ENCODE measurements at regions not wholly inside any gene's neighbourhood (a gene's known extent, or its start where the extent isn't known, plus 50 kb on each side); places are given as distances from the start of the nearest gene placed in this dataset.

GRCh38 chr2:40020997-40021396 is 241.9 kb upstream of the THUMPD2 start:
- intact Hi-C loops (cut with micrococcal nuclease), result no loop called here
- Histone ChIP-seq H3K9ac (ENCODE audit: low read depth, low read length) (no peak overlapping the region), H3K14ac (replicated peaks; ENCODE audit: low read depth, low read length) (no peak overlapping the region), H3K27ac (ENCODE audit: insufficient read depth, low read length) (no peak overlapping the region), H2AK9ac (replicated peaks; ENCODE audit: low read depth, low read length, poor library complexity) (no peak overlapping the region), H4K20me1 (ENCODE audit: insufficient read depth, low read length) (no peaks in the 10 kb centered on the region), H3K18ac (ENCODE audit: low read depth, low read length) (no peak overlapping the region), H3K9me1 (ENCODE audit: insufficient read depth, low read length) (no peaks in the 10 kb centered on the region), H3K79me1 (ENCODE audit: low read depth in 1 of 2, low read length in 2 of 2) (no peaks in the 10 kb centered on the region), H3K56ac (ENCODE audit: extremely low read depth, insufficient read depth, low read length) (no peak overlapping the region), H2AK5ac (ENCODE audit: low read depth, low read length) (no peak overlapping the region), H3K4ac (ENCODE audit: low read depth, low read length) (no peak overlapping the region), H3K4me2 (ENCODE audit: low read depth, low read length) (no peak overlapping the region), H3K4me1 (ENCODE audit: control insufficient read depth, insufficient read depth, low read length) (0 out of 2 replicates have a peak, but pooled peaks cover 1% of the 10 kb centered on the region), H3K4me3 (ENCODE audit: insufficient read depth, low read depth, low read length) (no peak overlapping the region), H4K5ac (ENCODE audit: low read depth, low read length) (no peak overlapping the region), H2BK20ac (ENCODE audit: low read depth, low read length) (no peak overlapping the region), H3K27me3 (ENCODE audit: control insufficient read depth, insufficient read depth, low read length) (no peaks in the 10 kb centered on the region), H2BK120ac (ENCODE audit: low read depth, low read length) (no peak overlapping the region), H3K9me3 (ENCODE audit: control insufficient read depth, insufficient read depth, low read length) (peaks cover 10% of the 10 kb centered on the region), H2BK15ac (ENCODE audit: low read depth, low read length) (no peak overlapping the region), H2BK5ac (ENCODE audit: low read depth, low read length, poor library complexity, severe bottlenecking) (no peak overlapping the region), H3K23ac (ENCODE audit: low read depth, low read length) (no peak overlapping the region), H2AFZ (replicated peaks; ENCODE audit: low read length, poor library complexity) (no peak overlapping the region), H4K91ac (ENCODE audit: insufficient read depth, low read depth, low read length) (no peak overlapping the region), H4K8ac (ENCODE audit: low read depth in 2 of 2, low read length in 2 of 2) (no peak overlapping the region), H3K36me3 (ENCODE audit: control insufficient read depth, insufficient read depth, low read length) (no peaks in the 10 kb centered on the region)
- DNase-seq (no peak), ATAC-seq (ENCODE audit: low read depth) (no peak)
- POLR2A ChIA-PET (ENCODE audit: unreplicated experiment), result interaction anchor here (0.6 kb wide), 1 partner anchor 82 kb away, joined by 3 read pairs; no protein-coding TSS in a partner anchor
- CTCF ChIA-PET, result interaction anchor here (0.6 kb wide), 1 partner anchor 209 kb away, joined by 4 read pairs; no protein-coding TSS in a partner anchor
- in situ Hi-C loops (cut with MboI; ENCODE audit: low sequenced_read_pairs), result no loop called here
- no peak for TF ChIP-seq RFX5 (IDR thresholded peaks at IDR 0.05; ENCODE audit: low read depth, low read length)
- TF ChIP-seq CEBPB (IDR thresholded peaks at IDR 0.05; ENCODE audit: low read depth, low read length), result no peak
- TF ChIP-seq CHD1 (IDR thresholded peaks at IDR 0.05; ENCODE audit: low read depth, low read length), result no peak
- no peak for TF ChIP-seq RCOR1 (IDR thresholded peaks at IDR 0.05; ENCODE audit: insufficient replicate concordance, low read length)
- no peak for TF ChIP-seq BHLHE40 (IDR thresholded peaks at IDR 0.05; ENCODE audit: low read depth, low read length)
- TF ChIP-seq, protein P1, sequence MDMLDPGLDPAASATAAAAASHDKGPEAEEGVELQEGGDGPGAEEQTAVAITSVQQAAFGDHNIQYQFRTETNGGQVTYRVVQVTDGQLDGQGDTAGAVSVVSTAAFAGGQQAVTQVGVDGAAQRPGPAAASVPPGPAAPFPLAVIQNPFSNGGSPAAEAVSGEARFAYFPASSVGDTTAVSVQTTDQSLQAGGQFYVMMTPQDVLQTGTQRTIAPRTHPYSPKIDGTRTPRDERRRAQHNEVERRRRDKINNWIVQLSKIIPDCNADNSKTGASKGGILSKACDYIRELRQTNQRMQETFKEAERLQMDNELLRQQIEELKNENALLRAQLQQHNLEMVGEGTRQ (IDR thresholded peaks at IDR 0.05; ENCODE audit: low read depth, low read length), result no peak
- no peak for TF ChIP-seq RAD21 (IDR thresholded peaks at IDR 0.05; ENCODE audit: low read length)
- TF ChIP-seq MXI1 (IDR thresholded peaks at IDR 0.05; ENCODE audit: borderline replicate concordance, low read depth, low read length), result no peak
- no peak for TF ChIP-seq CTCF (conservative IDR thresholded peaks at IDR 0.05; ENCODE audit: low read depth, low read length)
- TF ChIP-seq FOS (IDR thresholded peaks at IDR 0.05; ENCODE audit: low read depth, low read length), result no peak
- no TSS peak for BruUV-seq (replicated peaks)
- no CpG with 5 or more reads among the region's 1 CpG for WGBS, 2 experiments (ENCODE audit: extremely low coverage in 2 of 2, insufficient read length in 1 of 2)
- dilution Hi-C loops (cut with HindIII; ENCODE audit: low sequenced_read_pairs, unreplicated experiment), result no loop called here
